Body of pancreas (tissue), 4 donors: ENCODE measurements at regions not wholly inside any gene's neighbourhood (a gene's known extent, or its start where the extent isn't known, plus 50 kb on each side); places are given as distances from the start of the nearest gene placed in this dataset.

ENCODE experiments used
- POLR2A ChIP-seq, 3 donors: fragments of 450-650 bp; IDR thresholded peaks; one replicate each; pipeline ENCODE4 v1.6.1; 2016; ENCODE audit warnings: antibody characterized with exemption in 3 of 3, mild to moderate bottlenecking in 2 of 3
- TF ChIP-seq, protein P1 (sequence below), 7 experiments: fragments of 450-650 bp in 4 of 7; fragments of 200-600 bp in 3 of 7; sonication (generic) in 3 of 7; IDR thresholded peaks; one replicate each; pipeline ENCODE4 v1.5.1; 2016 to 2019; ENCODE audit warnings: antibody characterized with exemption in 7 of 7

DNA sequence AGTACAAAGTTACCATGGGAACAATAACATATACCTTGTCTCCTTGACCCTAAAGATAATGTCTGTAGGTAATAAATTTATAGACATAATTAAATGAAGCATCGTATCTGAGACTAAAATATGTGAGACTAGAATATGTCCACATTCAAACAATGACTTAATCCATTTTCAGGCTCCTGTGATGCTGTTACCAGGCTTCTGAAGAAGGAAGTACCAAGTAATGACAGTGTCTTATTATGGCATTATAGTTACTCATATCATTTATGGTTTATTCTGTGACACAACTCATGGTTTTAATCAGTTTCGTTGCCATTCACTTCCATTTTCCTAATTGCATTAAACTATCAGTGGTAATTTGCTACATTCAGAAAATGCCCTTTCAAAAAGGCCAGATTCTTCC is 100.6 kb upstream of the GPM6B start:
- TF ChIP-seq, protein P1, sequence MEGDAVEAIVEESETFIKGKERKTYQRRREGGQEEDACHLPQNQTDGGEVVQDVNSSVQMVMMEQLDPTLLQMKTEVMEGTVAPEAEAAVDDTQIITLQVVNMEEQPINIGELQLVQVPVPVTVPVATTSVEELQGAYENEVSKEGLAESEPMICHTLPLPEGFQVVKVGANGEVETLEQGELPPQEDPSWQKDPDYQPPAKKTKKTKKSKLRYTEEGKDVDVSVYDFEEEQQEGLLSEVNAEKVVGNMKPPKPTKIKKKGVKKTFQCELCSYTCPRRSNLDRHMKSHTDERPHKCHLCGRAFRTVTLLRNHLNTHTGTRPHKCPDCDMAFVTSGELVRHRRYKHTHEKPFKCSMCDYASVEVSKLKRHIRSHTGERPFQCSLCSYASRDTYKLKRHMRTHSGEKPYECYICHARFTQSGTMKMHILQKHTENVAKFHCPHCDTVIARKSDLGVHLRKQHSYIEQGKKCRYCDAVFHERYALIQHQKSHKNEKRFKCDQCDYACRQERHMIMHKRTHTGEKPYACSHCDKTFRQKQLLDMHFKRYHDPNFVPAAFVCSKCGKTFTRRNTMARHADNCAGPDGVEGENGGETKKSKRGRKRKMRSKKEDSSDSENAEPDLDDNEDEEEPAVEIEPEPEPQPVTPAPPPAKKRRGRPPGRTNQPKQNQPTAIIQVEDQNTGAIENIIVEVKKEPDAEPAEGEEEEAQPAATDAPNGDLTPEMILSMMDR (IDR thresholded peaks at IDR 0.05) = no peak
- no peak for TF ChIP-seq POLR2A (IDR thresholded peaks at IDR 0.05)
